ENCODE measurements at regions not wholly inside any gene's neighbourhood (a gene's known extent, or its start where the extent isn't known, plus 50 kb on each side); places are given as distances from the start of the nearest gene placed in this dataset.
"Not testable (repeated sequence)": the region's sequence is repeated elsewhere in the genome, so short reads cannot be mapped to it uniquely, and the experiment has no call there.

- no peak overlapping the region for H3K4me3 ChIP-seq (ENCODE audit: low read depth, low read length)
- TF ChIP-seq CTCF (IDR thresholded peaks at IDR 0.05; ENCODE audit: borderline replicate concordance, insufficient read depth, low read depth, low read length), result no peak
Measured at GRCh38 chr5:145025775-145026174, 809.4 kb downstream of the PRELID2 start.

- no peak overlapping the region for H3K4me3 ChIP-seq (ENCODE audit: low read depth, low read length)
- no peak for TF ChIP-seq CTCF (IDR thresholded peaks at IDR 0.05; ENCODE audit: borderline replicate concordance, insufficient read depth, low read depth, low read length)
Measured at GRCh38 chr5:145015146-145015545, 820.0 kb downstream of the PRELID2 start.

GRCh38 chr5:145014109-145014508 lies 821.0 kb downstream of the PRELID2 start:
- TF ChIP-seq CTCF (IDR thresholded peaks at IDR 0.05; ENCODE audit: borderline replicate concordance, insufficient read depth, low read depth, low read length), result no peak
- no peak overlapping the region for H3K4me3 ChIP-seq (ENCODE audit: low read depth, low read length)

- H3K4me3 ChIP-seq (ENCODE audit: low read depth, low read length), result no peak overlapping the region
- TF ChIP-seq CTCF (IDR thresholded peaks at IDR 0.05; ENCODE audit: borderline replicate concordance, insufficient read depth, low read depth, low read length), result no peak
Measured at GRCh38 chr5:145010834-145011233, 824.3 kb downstream of the PRELID2 start.

GRCh38 chr5:145008876-145009530 lies 826.1 kb downstream of the PRELID2 start:
- H3K4me3 ChIP-seq (ENCODE audit: low read depth, low read length), result no peak overlapping the region
- TF ChIP-seq CTCF (IDR thresholded peaks at IDR 0.05; ENCODE audit: borderline replicate concordance, insufficient read depth, low read depth, low read length), result no peak

GRCh38 chr5:144994356-144994755 lies 823.7 kb downstream of the KCTD16 start:
- H3K4me3 ChIP-seq (ENCODE audit: low read depth, low read length), result not testable (repeated sequence)

GRCh38 chr5:144983101-144983500 lies 812.4 kb downstream of the KCTD16 start:
- H3K4me3 ChIP-seq (ENCODE audit: low read depth, low read length), result no peak overlapping the region
- no peak for TF ChIP-seq CTCF (IDR thresholded peaks at IDR 0.05; ENCODE audit: borderline replicate concordance, insufficient read depth, low read depth, low read length)

All from GM12875 (cell line).